Left hindlimb (tissue), 1 donor: ENCODE measurements at regions not wholly inside any gene's neighbourhood (a gene's known extent, or its start where the extent isn't known, plus 50 kb on each side); places are given as distances from the start of the nearest gene placed in this dataset.

ENCODE experiments used
- DNase-seq: peaks from one replicate; pipeline ENCODE4 v3.0.0-alpha.2; 2018

DNA sequence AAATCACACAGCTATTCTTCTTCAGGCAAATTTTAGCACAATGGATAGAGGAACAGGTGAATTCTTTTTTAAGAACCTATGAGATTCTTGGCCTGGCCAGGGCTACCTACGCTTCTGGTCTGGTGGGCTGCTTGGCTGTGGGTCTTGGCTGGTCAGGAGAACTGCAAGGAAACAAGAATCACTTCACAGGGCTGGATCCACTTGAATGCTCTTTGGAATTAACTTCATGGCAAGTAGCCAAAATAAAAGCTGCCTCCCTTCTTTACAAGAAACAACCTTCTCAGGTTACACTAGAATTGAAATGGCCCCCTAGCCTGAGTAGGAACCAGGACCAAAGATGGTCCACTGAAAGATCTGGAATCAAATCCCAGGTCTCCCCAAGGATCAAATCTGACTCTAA lies 519.1 kb downstream of the IQCM start:
- DNase-seq = no peak

GRCh38 chr4:149296084-149296483 lies 519.6 kb downstream of the IQCM start:
- DNase-seq = no peak

DNA sequence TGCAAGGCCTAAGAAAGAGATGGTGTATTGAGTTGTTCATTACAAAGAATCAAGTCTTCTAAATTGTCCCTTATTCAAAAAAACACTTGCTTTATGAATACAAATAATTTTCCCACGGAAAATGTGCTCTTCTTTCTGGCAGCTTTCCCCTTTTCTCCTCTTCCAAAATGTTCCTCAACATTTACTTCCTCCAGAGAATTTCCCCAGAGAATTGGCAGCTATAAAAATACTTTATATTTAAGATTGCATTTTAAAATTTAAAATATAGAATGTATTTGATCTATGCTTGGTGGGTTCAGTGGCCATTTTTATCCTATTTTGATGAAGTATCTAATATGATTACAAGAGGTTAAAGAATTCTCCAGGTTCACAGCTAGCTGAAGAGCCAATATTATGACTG lies 521.0 kb downstream of the IQCM start:
- DNase-seq = no peak

GRCh38 chr4:149293046-149293649 lies 522.5 kb downstream of the IQCM start:
- no peak for DNase-seq

DNA sequence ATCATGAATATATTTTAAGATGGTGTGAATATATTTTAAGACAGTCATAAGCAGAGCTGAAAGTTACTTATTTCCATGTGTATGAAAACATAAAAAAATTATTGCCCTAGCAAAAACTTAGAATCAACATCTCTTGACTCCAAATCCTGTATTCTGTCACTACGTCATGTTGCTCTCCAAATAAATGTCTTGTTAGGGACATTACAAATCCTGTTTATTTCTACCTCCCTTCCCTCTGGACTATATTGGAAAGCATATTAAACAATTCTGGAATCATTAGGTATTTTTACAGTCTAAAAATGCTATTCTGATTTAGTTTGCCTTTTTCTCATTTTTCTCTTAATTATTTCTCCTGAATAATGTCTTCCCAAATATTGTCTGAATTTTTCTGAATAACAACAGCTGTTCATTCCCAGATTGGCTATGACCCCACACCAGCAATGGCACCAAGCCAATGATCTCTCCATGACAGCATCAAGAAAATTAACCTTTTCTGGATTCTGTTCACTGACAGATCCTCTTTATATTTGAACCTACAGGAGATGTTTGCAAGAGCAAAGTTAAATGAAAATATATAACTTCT lies 523.1 kb downstream of the IQCM start:
- peak; percentile 45 for DNase-seq

DNA sequence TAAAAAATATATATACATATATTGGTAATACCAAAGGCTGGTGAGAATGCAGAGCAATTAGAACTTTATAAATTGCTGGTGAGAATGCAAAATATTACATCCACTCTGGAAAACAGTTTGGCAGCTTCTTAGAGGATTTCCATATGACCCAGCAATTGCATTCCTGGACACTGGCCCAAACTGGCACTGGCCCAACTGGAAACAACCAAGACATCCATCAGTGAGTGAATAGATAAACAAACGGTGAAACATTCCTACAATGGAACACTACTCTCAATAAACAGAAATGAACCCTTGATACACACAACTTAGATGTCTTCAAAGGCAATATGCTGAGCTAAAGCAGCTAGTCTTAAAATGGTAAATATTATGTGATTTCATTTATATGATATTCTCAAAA lies 524.2 kb downstream of the IQCM start:
- DNase-seq = peak; percentile 46

DNA sequence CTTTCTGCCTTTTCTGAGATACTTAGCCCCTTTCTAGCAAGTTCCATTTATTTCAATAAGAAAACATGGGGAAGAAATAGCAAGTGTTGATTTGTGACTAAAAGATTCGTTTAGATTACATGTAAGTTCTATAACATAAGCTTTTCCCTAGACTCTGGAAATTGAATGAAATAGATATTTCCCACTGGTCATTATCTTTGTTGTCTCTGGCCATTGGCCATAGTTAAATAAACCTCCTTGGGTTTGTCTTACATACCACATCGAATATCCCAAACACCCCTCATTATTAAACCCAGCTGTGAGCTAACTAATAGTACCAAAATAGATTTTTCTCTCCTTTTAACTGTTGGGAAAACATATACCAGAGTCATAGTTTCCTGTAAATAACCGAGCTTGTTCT lies 534.8 kb downstream of the IQCM start:
- DNase-seq = no peak

DNA sequence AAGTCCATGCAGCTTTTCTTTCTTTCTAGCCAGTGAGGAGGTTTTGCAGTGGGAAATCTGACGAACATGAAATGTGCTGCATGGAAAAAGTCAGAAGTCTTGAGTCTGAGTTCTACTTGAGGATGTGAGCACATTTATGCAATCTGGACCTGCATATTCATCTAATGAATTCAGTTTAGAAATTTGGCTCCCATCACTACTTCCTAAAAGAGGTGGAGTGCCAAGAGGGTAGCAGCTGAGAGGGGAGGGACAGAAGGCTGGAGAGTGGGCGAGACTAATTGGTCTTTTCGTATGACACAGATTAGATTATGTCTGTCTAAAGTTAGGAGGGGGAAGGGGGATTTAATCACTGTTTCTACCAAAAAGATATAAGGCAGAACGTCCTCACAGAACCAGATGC lies 535.9 kb downstream of the IQCM start:
- peak; percentile 32 for DNase-seq

GRCh38 chr4:149279331-149279730 lies 536.3 kb downstream of the IQCM start:
- no peak for DNase-seq

GRCh38 chr4:149277705-149278104 lies 537.9 kb downstream of the IQCM start:
- DNase-seq = no peak

GRCh38 chr4:149269835-149270234 lies 545.8 kb downstream of the IQCM start:
- no peak for DNase-seq

- no peak for DNase-seq
Measured at GRCh38 chr4:149266301-149266700, 549.3 kb downstream of the IQCM start.

DNA sequence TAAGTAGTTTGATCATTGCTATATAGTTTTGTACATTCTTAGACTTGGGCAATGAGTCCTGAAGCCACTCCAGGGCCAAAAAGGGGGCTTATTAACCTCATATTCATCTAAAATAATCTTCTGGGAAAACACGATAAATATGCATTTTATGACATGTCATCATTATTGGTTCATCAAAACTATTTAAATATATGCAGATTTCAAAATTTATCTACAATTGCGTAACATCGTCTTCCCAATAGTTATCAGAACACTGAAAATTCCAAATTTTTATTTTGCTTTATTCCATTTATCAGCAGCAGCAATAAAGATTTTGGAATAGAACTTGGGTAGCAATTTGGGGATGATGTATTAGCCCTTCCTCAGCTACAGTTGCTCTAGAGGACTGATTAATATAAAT lies 550.0 kb downstream of the IQCM start:
- no peak for DNase-seq

DNA sequence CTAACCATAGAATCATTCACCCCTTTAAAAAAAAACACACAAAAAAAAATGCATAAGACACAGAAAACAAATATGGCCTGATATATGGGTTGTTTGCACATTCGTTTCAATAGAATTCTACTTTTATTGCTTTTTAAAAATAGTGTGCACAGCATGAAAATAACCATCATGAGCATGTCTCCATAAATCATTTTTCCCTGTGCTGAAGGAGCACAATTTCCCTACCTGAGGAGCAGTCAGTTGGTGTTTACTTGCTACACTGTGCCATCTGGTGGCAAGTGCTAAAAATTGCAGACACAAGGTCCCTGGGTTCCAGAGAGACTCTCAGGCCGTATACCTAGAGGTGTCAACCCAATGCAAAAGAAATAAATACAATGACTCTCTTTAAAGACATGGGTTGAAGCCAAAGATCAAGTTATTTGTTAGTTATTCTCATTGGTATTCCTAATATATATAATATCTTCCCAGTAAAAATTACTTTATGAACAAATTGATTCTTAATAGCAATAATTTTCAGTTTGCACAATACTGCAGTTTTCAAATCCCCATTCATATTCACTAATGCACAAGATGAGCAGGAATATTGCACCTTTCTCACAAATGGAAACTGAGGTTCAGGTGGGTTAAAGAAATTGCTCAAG lies 551.4 kb downstream of the IQCM start:
- no peak for DNase-seq

GRCh38 chr4:149248191-149248764 lies 567.4 kb downstream of the IQCM start:
- no peak for DNase-seq

DNA sequence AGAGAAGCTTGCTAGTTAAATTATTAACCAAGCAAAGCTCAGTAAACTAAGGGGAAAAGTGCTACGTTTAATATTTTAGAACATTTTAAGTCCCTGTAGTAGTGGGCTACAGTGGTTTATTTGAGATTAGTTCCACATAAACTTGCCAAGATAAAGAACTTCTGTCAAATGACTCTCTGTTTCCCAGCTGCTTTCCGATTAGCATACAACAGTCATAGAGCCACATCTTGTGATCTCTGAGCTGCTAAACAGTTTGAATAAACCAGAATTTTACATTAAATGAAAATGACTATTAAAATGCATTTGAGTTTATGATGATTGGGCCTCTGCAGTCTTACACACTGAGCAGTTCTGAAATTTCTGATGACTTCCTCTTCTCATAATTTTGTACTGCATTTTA lies 568.5 kb downstream of the IQCM start:
- no peak for DNase-seq

DNA sequence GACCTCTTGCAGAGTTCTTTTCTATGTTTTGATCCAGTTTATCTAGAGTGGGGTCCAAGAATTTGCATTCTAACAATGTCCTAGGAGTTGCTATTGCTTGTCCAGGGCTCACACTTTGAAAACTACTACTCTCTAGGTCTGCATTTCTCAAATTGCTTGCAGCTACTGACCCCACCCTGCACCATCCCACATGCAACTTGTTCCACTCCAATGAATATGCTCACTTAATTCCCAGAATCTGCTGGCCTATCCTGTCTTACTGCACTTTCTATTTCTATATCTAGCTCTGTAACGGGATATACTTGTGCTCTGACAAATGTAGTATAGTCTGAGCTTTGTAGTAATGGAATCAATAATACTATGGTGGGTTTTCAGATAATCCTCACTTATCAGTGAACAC lies 570.3 kb downstream of the IQCM start:
- DNase-seq = no peak

DNA sequence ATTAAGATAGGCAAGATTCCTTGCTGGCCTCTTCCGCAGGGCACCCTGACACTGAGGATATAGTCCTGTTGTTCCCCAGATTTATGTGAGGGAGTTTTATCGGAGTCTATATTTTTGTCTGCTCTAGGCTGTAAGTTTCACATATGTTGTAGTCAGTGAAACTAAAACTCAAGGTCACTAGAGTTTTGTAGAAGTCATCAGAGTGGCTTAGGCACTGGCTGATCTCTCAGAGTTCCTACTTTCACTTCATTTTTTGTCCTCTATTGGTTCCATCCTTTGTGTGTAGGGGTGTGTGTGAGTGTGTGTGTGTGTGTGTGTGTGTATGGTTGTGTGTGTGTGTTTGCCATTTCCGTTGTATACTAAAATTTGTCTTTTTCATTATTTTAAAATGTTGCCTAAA lies 577.5 kb downstream of the IQCM start:
- DNase-seq = no peak

DNA sequence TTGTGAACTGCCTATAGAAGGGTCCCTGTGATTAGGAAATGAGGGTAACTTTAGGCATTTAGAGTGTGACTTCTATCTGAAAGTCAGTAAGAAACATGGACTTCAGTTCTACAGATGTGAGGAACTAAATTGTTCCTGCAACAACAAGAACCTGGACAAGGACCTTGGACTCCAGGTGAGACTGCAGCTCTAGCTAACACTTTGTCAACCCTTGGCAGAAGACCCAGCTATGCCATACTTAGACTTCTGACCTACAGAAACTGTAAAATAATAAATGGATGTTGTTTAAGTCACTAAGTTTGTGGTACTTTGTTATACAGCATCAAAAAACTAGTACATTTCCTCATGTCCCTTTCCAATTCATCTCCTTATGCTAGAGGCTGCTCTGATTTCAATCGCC lies 580.8 kb downstream of the IQCM start:
- DNase-seq = no peak

- DNase-seq = no peak
Measured at GRCh38 chr4:149223659-149224058, 592.0 kb downstream of the IQCM start.

DNA sequence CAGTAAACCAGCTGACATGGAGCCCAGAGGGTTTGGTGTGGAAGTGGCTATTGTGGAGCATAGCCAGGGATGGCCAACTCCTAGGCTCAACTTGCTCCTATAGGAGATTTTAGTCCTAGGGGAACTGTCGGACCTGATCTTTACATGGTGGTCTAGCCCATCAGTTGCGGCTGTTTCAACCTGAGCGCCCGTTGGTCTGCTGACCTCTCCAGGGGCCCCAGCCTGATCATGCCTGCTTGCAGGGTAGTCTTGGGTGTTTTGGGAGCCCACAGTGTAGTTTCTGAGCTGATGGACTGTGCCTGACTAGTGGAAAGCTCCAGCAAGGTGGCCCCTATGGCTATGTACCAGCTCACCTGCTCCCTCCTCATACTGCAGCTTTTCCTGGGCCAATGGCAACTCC lies 597.0 kb downstream of the IQCM start:
- DNase-seq = no peak

- no peak for DNase-seq
Measured at GRCh38 chr4:149214301-149214700, 601.3 kb downstream of the IQCM start.

- DNase-seq = no peak
Measured at GRCh38 chr4:149211876-149212275, 603.8 kb downstream of the IQCM start.

- DNase-seq = peak; percentile 36
Measured at GRCh38 chr4:149203256-149204001, 612.2 kb downstream of the IQCM start.
